Mammary epithelial cell (primary cell): ENCODE measurements at regions not wholly inside any gene's neighbourhood (a gene's known extent, or its start where the extent isn't known, plus 50 kb on each side); places are given as distances from the start of the nearest gene placed in this dataset.

Source experiments
- EZH2 ChIP-seq: IDR thresholded peaks from 2 replicates; pipeline ENCODE4 v1.6.1; 2012; ENCODE audit warnings: low read length, inconsistent platforms, borderline replicate concordance
- TF ChIP-seq, protein P1 (sequence below), 2 donors: IDR thresholded peaks in 1 of 2; conservative IDR thresholded peaks in 1 of 2; 2 replicates each; pipeline ENCODE4 v1.5.1; 2011 to 2012; ENCODE audit warnings: inconsistent platforms in 2 of 2, low read length in 2 of 2, mild to moderate bottlenecking in 2 of 2, control low read depth in 1 of 2, low read depth in 1 of 2; ENCODE audit not compliant: insufficient read depth in 1 of 2; ENCODE audit errors: extremely low read depth in 1 of 2

GRCh38 chr10:59970396-59971368 lies 64.3 kb upstream of the CCDC6 start:
- TF ChIP-seq, protein P1, sequence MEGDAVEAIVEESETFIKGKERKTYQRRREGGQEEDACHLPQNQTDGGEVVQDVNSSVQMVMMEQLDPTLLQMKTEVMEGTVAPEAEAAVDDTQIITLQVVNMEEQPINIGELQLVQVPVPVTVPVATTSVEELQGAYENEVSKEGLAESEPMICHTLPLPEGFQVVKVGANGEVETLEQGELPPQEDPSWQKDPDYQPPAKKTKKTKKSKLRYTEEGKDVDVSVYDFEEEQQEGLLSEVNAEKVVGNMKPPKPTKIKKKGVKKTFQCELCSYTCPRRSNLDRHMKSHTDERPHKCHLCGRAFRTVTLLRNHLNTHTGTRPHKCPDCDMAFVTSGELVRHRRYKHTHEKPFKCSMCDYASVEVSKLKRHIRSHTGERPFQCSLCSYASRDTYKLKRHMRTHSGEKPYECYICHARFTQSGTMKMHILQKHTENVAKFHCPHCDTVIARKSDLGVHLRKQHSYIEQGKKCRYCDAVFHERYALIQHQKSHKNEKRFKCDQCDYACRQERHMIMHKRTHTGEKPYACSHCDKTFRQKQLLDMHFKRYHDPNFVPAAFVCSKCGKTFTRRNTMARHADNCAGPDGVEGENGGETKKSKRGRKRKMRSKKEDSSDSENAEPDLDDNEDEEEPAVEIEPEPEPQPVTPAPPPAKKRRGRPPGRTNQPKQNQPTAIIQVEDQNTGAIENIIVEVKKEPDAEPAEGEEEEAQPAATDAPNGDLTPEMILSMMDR (conservative IDR thresholded peaks at IDR 0.05 in 1 of 2, IDR thresholded peaks at IDR 0.05 in 1 of 2; ENCODE audit: extremely low read depth in 1 of 2, insufficient read depth in 1 of 2, low read depth in 1 of 2, low read length in 2 of 2), result no peak
- no peak for TF ChIP-seq EZH2
